B cell (primary cell): ENCODE measurements at regions not wholly inside any gene's neighbourhood (a gene's known extent, or its start where the extent isn't known, plus 50 kb on each side); places are given as distances from the start of the nearest gene placed in this dataset.
"Not testable (repeated sequence)": the region's sequence is repeated elsewhere in the genome, so short reads cannot be mapped to it uniquely, and the experiment has no call there.

Experiments used
- CTCF ChIP-seq: fragments of 200-600 bp; IDR thresholded peaks from one replicate; pipeline ENCODE4 v1.8.0; 2022; ENCODE audit warnings: antibody characterized with exemption, mild to moderate bottlenecking
- EZH2 ChIP-seq: IDR thresholded peaks from 2 replicates; pipeline ENCODE4 v1.6.1; 2012; ENCODE audit warnings: borderline replicate concordance, low read depth, mild to moderate bottlenecking, moderate library complexity, low read length; ENCODE audit not compliant: insufficient read depth, poor library complexity, severe bottlenecking

DNA sequence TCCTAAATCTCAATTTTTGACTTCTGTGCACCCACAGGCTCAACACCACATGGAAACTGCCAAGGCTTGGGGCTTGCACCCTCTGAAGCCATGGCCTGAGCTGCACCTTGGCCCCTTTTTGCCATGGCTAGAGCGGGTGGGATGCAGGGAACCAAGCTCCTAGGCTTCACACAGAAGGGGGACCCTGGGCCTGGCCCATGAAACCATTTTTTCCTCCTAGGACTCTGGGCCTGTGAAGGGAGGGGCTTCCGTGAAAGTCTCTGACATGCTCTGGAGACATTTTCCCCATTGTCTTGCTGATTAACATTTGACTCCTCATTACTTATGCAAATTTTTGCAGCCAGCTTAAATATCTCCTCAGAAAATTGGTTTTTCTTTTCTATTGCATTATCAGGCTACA lies 190.9 kb downstream of the MBL2 start:
- not testable (repeated sequence) for TF ChIP-seq CTCF, EZH2
